ENCODE measurements at regions not wholly inside any gene's neighbourhood (a gene's known extent, or its start where the extent isn't known, plus 50 kb on each side); places are given as distances from the start of the nearest gene placed in this dataset.

DNA sequence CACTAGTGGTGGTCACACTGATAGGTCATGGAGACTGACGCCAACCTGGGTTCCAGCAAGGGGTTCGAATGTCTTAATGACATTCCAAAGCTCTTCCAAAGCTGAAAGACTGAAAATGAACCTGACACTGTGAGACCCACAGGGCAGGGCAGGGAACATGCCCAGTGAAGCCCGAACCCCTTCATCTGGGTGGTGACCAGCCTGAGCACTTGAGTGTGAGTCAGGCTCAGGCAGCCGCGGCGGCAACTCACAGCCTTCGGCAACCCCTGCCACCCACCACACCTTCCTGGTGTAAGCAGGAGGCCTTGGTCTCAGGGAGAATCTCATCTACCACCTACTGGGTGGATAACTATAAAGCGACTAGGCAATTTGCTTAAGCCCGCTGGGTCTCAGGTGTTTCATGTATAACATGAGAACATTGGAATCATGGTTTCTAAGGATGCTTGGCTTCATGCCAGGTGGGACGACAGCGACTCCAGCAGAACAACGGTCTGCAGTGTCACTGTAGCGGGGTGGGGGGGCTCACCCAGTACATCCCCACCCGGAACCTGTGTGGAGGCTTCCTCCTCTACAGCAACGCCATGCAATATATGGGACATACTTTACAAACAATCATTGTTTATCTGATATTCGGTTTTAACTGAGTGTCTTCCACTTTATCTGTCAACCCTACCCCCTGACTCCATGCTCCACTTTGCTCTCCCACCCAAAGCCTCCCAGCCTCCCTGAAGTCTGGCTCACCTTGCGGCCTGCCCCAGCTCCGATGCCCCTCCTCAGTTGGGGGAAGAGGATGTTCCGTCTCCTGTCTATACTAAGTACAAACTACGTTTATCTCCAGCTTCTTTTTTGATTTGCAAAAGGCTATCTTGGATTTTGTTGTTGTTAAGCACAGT, 125.0 kb upstream of the MEF2A start:
- ChIA-PET POLR2A (no interaction called here), CTCF (no interaction called here)

GRCh38 chr15:99441444-99441800, 124.4 kb upstream of the MEF2A start:
- POLR2A ChIA-PET, result no interaction called here
- CTCF ChIA-PET, result interaction anchor here (1.0 kb wide), 1 partner anchor 263 kb away, joined by 3 read pairs; no protein-coding TSS in a partner anchor

- CTCF ChIA-PET, result interaction anchor here (1.0 kb wide), 1 partner anchor 262 kb away, joined by 3 read pairs; no protein-coding TSS in a partner anchor
- POLR2A ChIA-PET, result no interaction called here
Measured at GRCh38 chr15:99441871-99442251, 123.9 kb upstream of the MEF2A start.

DNA sequence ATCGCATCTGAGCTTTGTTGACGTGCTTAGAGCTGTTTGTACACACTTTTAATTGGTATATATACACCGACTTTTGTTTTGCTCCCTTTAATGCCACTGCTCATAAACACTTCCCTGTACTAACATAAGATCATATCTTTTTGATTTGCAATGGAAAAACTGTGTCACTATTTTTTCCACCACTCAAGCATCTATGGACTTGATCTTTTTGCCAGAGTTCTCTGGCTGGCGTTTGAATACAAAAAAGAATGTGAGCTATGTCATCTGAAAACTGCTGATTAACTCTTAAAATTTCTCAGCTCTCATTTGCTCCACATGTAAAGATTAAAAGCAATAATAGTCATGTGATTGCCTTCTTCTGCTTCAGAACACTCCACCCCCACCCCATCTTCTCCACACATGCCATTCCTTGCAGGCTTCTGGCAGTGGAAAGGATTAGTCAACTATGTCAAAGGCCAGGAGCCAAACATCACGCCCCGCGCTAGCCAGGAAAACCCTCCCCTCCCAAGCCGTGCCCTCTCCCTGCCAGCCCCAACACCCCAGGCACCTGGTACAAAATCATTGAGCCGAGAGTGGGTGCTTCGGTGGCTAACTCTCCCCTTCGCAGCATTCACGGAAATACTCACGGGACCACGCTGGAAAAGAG, 123.4 kb upstream of the MEF2A start:
- CTCF ChIA-PET, result interaction anchor here (1.0 kb wide), 1 partner anchor 262 kb away, joined by 3 read pairs; no protein-coding TSS in a partner anchor
- POLR2A ChIA-PET, result no interaction called here

GRCh38 chr15:99443056-99443756, 122.6 kb upstream of the MEF2A start:
- ChIA-PET CTCF (interaction anchor here (0.6 kb wide), 1 partner anchor 109 kb away, joined by 3 read pairs; no protein-coding TSS in a partner anchor), POLR2A (no interaction called here)

- ChIA-PET POLR2A (no interaction called here), CTCF (interaction anchor here (0.6 kb wide), 1 partner anchor 109 kb away, joined by 3 read pairs; no protein-coding TSS in a partner anchor)
Measured at GRCh38 chr15:99443768-99444446, 121.9 kb upstream of the MEF2A start.

GRCh38 chr15:99445272-99445850, 120.4 kb upstream of the MEF2A start:
- POLR2A ChIA-PET, result no interaction called here
- CTCF ChIA-PET, result no interaction called here

- CTCF ChIA-PET, result no interaction called here
- POLR2A ChIA-PET, result no interaction called here
Measured at GRCh38 chr15:99446565-99447496, 119.0 kb upstream of the MEF2A start.

- CTCF ChIA-PET, result no interaction called here
- POLR2A ChIA-PET, result no interaction called here
Measured at GRCh38 chr15:99447497-99448371, 118.0 kb upstream of the MEF2A start.

- ChIA-PET POLR2A (no interaction called here), CTCF (no interaction called here)
Measured at GRCh38 chr15:99449514-99449913, 116.3 kb upstream of the MEF2A start.

GRCh38 chr15:99450896-99451358, 114.9 kb upstream of the MEF2A start:
- POLR2A ChIA-PET, result no interaction called here
- CTCF ChIA-PET, result no interaction called here

DNA sequence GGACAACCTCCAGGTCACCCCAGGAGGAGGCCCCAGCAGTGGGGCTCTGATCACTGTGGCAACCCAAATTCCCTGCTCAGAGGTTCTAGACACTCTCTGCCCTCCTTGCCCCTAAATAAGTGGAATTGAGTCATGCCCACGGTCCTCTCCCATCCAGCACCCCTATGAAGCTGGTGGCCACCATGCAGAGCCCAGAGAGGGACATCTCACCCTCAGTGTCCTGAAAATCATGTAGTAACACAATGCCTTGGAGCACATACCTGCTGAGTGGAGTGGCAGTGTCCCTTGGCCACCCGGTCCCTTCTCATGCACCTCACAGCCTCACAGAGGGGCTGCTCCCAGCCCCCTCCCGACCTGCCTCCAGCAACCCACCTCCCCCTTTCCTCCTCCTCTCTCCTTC, 114.3 kb upstream of the MEF2A start:
- ChIA-PET POLR2A (no interaction called here), CTCF (no interaction called here)

GRCh38 chr15:99452010-99452409, 113.8 kb upstream of the MEF2A start:
- CTCF ChIA-PET, result no interaction called here
- POLR2A ChIA-PET, result no interaction called here

- ChIA-PET POLR2A (no interaction called here), CTCF (no interaction called here)
Measured at GRCh38 chr15:99452728-99453636, 112.8 kb upstream of the MEF2A start.

GRCh38 chr15:99453637-99454030, 112.2 kb upstream of the MEF2A start:
- CTCF ChIA-PET, result no interaction called here
- POLR2A ChIA-PET, result no interaction called here

DNA sequence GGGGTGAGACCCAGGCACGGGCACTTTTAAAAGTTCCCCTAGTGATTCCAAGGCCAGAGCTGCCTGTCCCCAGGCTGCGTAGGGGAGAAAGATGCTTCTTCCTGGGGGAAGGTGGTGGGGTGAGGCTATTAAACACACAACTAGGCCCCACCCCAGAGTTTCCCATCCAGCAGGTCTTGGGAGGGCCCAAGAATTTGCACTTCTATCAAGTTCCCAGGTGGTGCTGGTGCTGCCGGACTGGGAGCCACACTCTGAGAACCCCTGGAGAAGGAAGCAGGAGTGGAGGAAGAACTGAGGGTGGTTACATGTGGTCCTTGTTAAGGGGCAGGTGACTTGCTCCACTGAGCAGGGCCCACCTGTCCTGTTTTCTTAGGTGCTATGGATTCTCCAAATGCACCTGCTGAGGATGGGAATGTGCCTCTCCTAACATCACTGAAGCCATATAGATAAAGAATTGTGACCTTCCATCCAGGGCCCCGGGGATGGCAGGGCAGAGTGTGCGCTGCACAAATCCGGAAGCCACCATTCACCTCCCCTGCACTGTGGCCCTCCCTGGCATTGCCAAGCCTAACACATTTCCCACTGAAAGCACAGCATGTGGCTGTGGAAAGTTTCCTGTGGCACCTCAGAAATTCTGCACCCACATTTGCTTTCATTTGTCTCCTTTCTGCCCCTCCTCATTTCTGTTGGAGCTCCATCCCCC, 111.5 kb upstream of the MEF2A start:
- ChIA-PET POLR2A (no interaction called here), CTCF (no interaction called here)

Measured in activated CD8-positive, alpha-beta memory T cell treated with anti-CD3 and anti-CD28 coated beads for 36 hours (primary cell).